IMR-90 (cell line): ENCODE measurements at regions not wholly inside any gene's neighbourhood (a gene's known extent, or its start where the extent isn't known, plus 50 kb on each side); places are given as distances from the start of the nearest gene placed in this dataset.

ENCODE experiments used
- ATAC-seq: fragments of 200-7000 bp; cut with Tn5 transposase; 2 replicates; pipeline ENCODE4 v1.9.1; 2020; ENCODE audit warnings: low read depth, mild to moderate bottlenecking, moderate library complexity
- BruUV-seq: library from RNA; stranded (reverse); fragments of 400-500 nt; replicated peaks from 2 replicates; lab custom pipeline; 2021; lab: Mats Ljungman, UMichigan
- CTCF ChIA-PET: fragments of 300-600 bp; formaldehyde crosslinking; extraction: SDS; loops from one replicate; lab custom pipeline; 2021; ENCODE audit warnings: antibody characterized with exemption; lab: Yijun Ruan, JAX
- POLR2A ChIA-PET: fragments of 300-600 bp; sonication (Branson Sonifier 250); formaldehyde crosslinking; loops from one replicate; lab custom pipeline; 2022; ENCODE audit warnings: antibody characterized with exemption; ENCODE audit not compliant: unreplicated experiment; lab: Charles Lee
- DNase-seq: peaks from one replicate; pipeline ENCODE4 v3.0.0; 2013
- H2AFZ ChIP-seq: replicated peaks from 2 replicates; pipeline ENCODE3; 2013; ENCODE audit warnings: low read length, mild to moderate bottlenecking; ENCODE audit not compliant: poor library complexity
- H2AK5ac ChIP-seq: 2 replicates; pipeline ENCODE4 v1.6.1; 2013; ENCODE audit warnings: low read depth, low read length, inconsistent platforms
- H2AK9ac ChIP-seq: replicated peaks from 2 replicates; pipeline ENCODE3; 2013; ENCODE audit warnings: mild to moderate bottlenecking, low read depth, low read length, moderate library complexity; ENCODE audit not compliant: poor library complexity
- H2BK120ac ChIP-seq: 2 replicates; pipeline ENCODE4 v1.6.1; 2013; ENCODE audit warnings: low read depth, low read length, inconsistent platforms
- H2BK15ac ChIP-seq: 3 replicates; pipeline ENCODE4 v1.6.1; 2013; ENCODE audit warnings: low read depth, low read length, inconsistent platforms
- H2BK20ac ChIP-seq: 2 replicates; pipeline ENCODE4 v1.6.1; 2013; ENCODE audit warnings: low read depth, mild to moderate bottlenecking, inconsistent platforms, low read length, moderate library complexity
- H2BK5ac ChIP-seq: 2 replicates; pipeline ENCODE4 v1.6.1; 2013; ENCODE audit warnings: mild to moderate bottlenecking, low read depth, low read length, inconsistent platforms; ENCODE audit not compliant: poor library complexity, severe bottlenecking
- H3K14ac ChIP-seq: replicated peaks from 2 replicates; pipeline ENCODE4 v1.6.1; 2013; ENCODE audit warnings: low read depth, low read length, inconsistent platforms
- H3K18ac ChIP-seq: 2 replicates; pipeline ENCODE4 v1.6.1; 2013; ENCODE audit warnings: low read depth, low read length, control low read depth
- H3K23ac ChIP-seq: 2 replicates; pipeline ENCODE4 v1.6.1; 2013; ENCODE audit warnings: low read depth, low read length, inconsistent platforms
- H3K27ac ChIP-seq: 2 replicates; pipeline ENCODE4 v1.5.1; 2013; ENCODE audit warnings: mild to moderate bottlenecking, control low read depth, low read length; ENCODE audit not compliant: insufficient read depth
- H3K27me3 ChIP-seq: 2 replicates; pipeline ENCODE4 v1.6.1; 2013; ENCODE audit warnings: low read length; ENCODE audit not compliant: control insufficient read depth, insufficient read depth
- H3K36me3 ChIP-seq: 2 replicates; pipeline ENCODE4 v1.6.1; 2013; ENCODE audit warnings: low read length, mixed read lengths; ENCODE audit not compliant: control insufficient read depth, insufficient read depth
- H3K4ac ChIP-seq: 2 replicates; pipeline ENCODE4 v1.6.1; 2013; ENCODE audit warnings: low read depth, low read length, inconsistent platforms
- H3K4me1 ChIP-seq: 2 replicates; pipeline ENCODE4 v1.6.1; 2013; ENCODE audit warnings: low read length, mixed read lengths; ENCODE audit not compliant: control insufficient read depth, insufficient read depth
- H3K4me2 ChIP-seq: 2 replicates; pipeline ENCODE4 v1.6.1; 2013; ENCODE audit warnings: low read depth, mild to moderate bottlenecking, control low read depth, low read length, moderate library complexity
- H3K4me3 ChIP-seq: 2 replicates; pipeline ENCODE4 v1.5.1; 2013; ENCODE audit warnings: low read depth, mild to moderate bottlenecking, control low read depth, low read length, moderate library complexity; ENCODE audit not compliant: insufficient read depth
- H3K56ac ChIP-seq: 2 replicates; pipeline ENCODE4 v1.6.1; 2013; ENCODE audit warnings: low read length, inconsistent platforms; ENCODE audit not compliant: insufficient read depth; ENCODE audit errors: extremely low read depth
- H3K79me1 ChIP-seq, 2 experiments: 2 replicates each; pipeline ENCODE4 v1.6.1; 2013; ENCODE audit warnings: low read length in 2 of 2, inconsistent platforms in 1 of 2, low read depth in 1 of 2
- H3K9ac ChIP-seq: 2 replicates; pipeline ENCODE4 v1.6.1; 2013; ENCODE audit warnings: low read depth, low read length, control low read depth
- H3K9me1 ChIP-seq: 2 replicates; pipeline ENCODE4 v1.6.1; 2013; ENCODE audit warnings: low read length, inconsistent platforms; ENCODE audit not compliant: insufficient read depth
- H3K9me3 ChIP-seq: 2 replicates; pipeline ENCODE4 v1.6.1; 2013; ENCODE audit warnings: low read length; ENCODE audit not compliant: control insufficient read depth, insufficient read depth
- H4K20me1 ChIP-seq: 2 replicates; pipeline ENCODE4 v1.6.1; 2013; ENCODE audit warnings: low read length, inconsistent platforms; ENCODE audit not compliant: insufficient read depth
- H4K5ac ChIP-seq: 2 replicates; pipeline ENCODE4 v1.6.1; 2013; ENCODE audit warnings: mild to moderate bottlenecking, low read depth, low read length, control low read depth
- H4K8ac ChIP-seq, 2 experiments: 2 replicates each; pipeline ENCODE4 v1.6.1; 2013; ENCODE audit warnings: low read depth in 2 of 2, low read length in 2 of 2, control low read depth in 1 of 2, inconsistent platforms in 1 of 2
- H4K91ac ChIP-seq: 2 replicates; pipeline ENCODE4 v1.6.1; 2013; ENCODE audit warnings: low read depth, low read length, inconsistent platforms; ENCODE audit not compliant: insufficient read depth
- CTCF ChIP-seq: conservative IDR thresholded peaks from 2 replicates; pipeline ENCODE4 v1.5.1; 2012; ENCODE audit warnings: mild to moderate bottlenecking, low read depth, low read length, improper control_type of control experiment
- ELK1 ChIP-seq: fragments of 150-350 bp; IDR thresholded peaks from 2 replicates; pipeline ENCODE4 v1.6.1; 2016; ENCODE audit warnings: low read depth, mild to moderate bottlenecking, low read length, moderate library complexity, borderline replicate concordance
- MAFK ChIP-seq: IDR thresholded peaks from 2 replicates; pipeline ENCODE4 v1.6.1; 2012; ENCODE audit warnings: low read depth, low read length, improper control_type of control experiment
- MXI1 ChIP-seq: IDR thresholded peaks from 2 replicates; pipeline ENCODE4 v1.6.1; 2012; ENCODE audit warnings: low read depth, mild to moderate bottlenecking, low read length, moderate library complexity, borderline replicate concordance
- RCOR1 ChIP-seq: IDR thresholded peaks from 2 replicates; pipeline ENCODE4 v1.6.1; 2012; ENCODE audit warnings: mild to moderate bottlenecking, low read length, improper control_type of control experiment; ENCODE audit not compliant: insufficient replicate concordance
- SMC3 ChIP-seq: fragments of 150-350 bp; IDR thresholded peaks from 2 replicates; pipeline ENCODE4 v1.6.1; 2016; ENCODE audit warnings: low read depth, mild to moderate bottlenecking, antibody characterized with exemption, low read length, moderate library complexity
- WGBS, 2 experiments: methylation state at CpG; one replicate each; pipeline versions ENCODE4 v1.1.5 to v1.1.7; 2013; ENCODE audit warnings: missing lambda C conversion rate in 2 of 2; ENCODE audit not compliant: insufficient read length in 1 of 2; ENCODE audit errors: extremely low coverage in 2 of 2; 5-methylcytosine and 5-hydroxymethylcytosine counted together
- dilution Hi-C: fragments of 300-500 bp; cut with HindIII; formaldehyde crosslinking; loops from one replicate; pipeline ENCODE4 v1.14.3; 2018; ENCODE audit warnings: low sequenced_read_pairs; ENCODE audit not compliant: unreplicated experiment
- in situ Hi-C: fragments of 300-500 bp; cut with MboI; formaldehyde crosslinking; loops from 3 replicates; pipeline ENCODE4 v1.14.3; 2019; ENCODE audit warnings: low sequenced_read_pairs, inconsistent platforms, mixed read lengths
- intact Hi-C: fragments of 100-400 bp; cut with micrococcal nuclease; formaldehyde crosslinking; loops from 2 replicates; pipeline ENCODE4 v1.10.0; 2022

- no peaks in the 10 kb centered on the region for H3K9me3 ChIP-seq
- H3K4me1 ChIP-seq = peaks cover 10% of the 10 kb centered on the region
- peaks cover 12% of the 10 kb centered on the region; the same call in 1 of the 2 replicates for H3K9me1 ChIP-seq
- H2AK5ac ChIP-seq = no peak overlapping the region
- H3K56ac ChIP-seq = no peak overlapping the region
- no peak for TF ChIP-seq RCOR1
- TF ChIP-seq CTCF = no peak
- no peak for TF ChIP-seq SMC3
- no peak for TF ChIP-seq MXI1
- TF ChIP-seq ELK1 = no peak
- no peak for TF ChIP-seq MAFK
- ChIA-PET POLR2A (no interaction called here), CTCF (no interaction called here)
- no peak overlapping the region for H3K14ac ChIP-seq
- H3K4me2 ChIP-seq = no peak overlapping the region
- H2BK5ac ChIP-seq = no peak overlapping the region
- no peak for ATAC-seq
- dilution Hi-C loops = no loop called here
- no peak overlapping the region for H3K18ac ChIP-seq
- no peak overlapping the region for H3K9ac ChIP-seq
- BruUV-seq = no TSS peak
- H3K4ac ChIP-seq = no peak overlapping the region
- DNase-seq = no peak
- in situ Hi-C loops = no loop called here
- H2AFZ ChIP-seq = no peak overlapping the region
- H2AK9ac ChIP-seq = no peak overlapping the region
- no peak overlapping the region for H4K8ac ChIP-seq
- no peak overlapping the region for H2BK120ac ChIP-seq
- H3K27me3 ChIP-seq = no peaks in the 10 kb centered on the region
- H3K23ac ChIP-seq = no peak overlapping the region
- H3K79me1 ChIP-seq = no peaks in the 10 kb centered on the region
- H4K20me1 ChIP-seq = no peaks in the 10 kb centered on the region
- no peak overlapping the region for H3K4me3 ChIP-seq
- no peak overlapping the region for H4K5ac ChIP-seq
- no peak overlapping the region for H3K27ac ChIP-seq
- no peak overlapping the region for H2BK20ac ChIP-seq
- H3K36me3 ChIP-seq = no peaks in the 10 kb centered on the region
- no peak overlapping the region for H2BK15ac ChIP-seq
- 97% methylated on average over 7 of the region's 22 CpGs; no CpG with 5 or more reads in 1 of the 2 experiments for WGBS, 2 experiments
- no peak overlapping the region for H4K91ac ChIP-seq
- intact Hi-C loops = loop anchor here (10.0 kb wide), 1 partner anchor 365 kb away; no protein-coding TSS in a partner anchor
Observed at GRCh38 chr10:43819464-43820230, 171.0 kb upstream of the ZNF32 start.
